PC-3 (cell line): ENCODE measurements at regions not wholly inside any gene's neighbourhood (a gene's known extent, or its start where the extent isn't known, plus 50 kb on each side); places are given as distances from the start of the nearest gene placed in this dataset.

Experiments used
- EZH2 ChIP-seq: fragments of 300-600 bp; sonication (generic); IDR thresholded peaks from one replicate; pipeline ENCODE4 v1.6.1; 2017; ENCODE audit warnings: antibody characterized with exemption, mild to moderate bottlenecking, low read length; ENCODE audit not compliant: unreplicated experiment
- TF ChIP-seq, protein P1 (sequence below): fragments of 300-600 bp; sonication (generic); conservative IDR thresholded peaks from 2 replicates; pipeline ENCODE4 v1.5.1; 2017; ENCODE audit warnings: antibody characterized with exemption, low read depth, mild to moderate bottlenecking, low read length

DNA sequence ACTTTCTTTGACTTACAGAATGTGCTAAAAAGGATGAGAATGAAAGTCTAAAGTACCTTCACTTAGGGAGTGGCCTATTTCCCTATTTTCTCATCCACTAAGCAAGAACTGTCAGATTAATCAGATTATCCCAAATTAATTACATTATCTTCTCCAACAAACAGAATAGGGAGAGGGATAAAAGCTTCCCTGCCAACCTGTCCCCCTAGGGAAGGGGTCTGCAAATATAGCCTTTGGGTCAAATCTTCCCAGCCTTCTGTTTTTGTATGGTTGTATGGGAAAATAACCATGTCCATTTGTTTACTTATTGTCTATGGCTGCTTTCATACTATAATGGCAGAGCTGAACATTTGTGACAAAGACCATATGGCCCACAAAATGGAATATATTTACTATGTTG lies 57.1 kb upstream of the USP38 start:
- TF ChIP-seq, protein P1, sequence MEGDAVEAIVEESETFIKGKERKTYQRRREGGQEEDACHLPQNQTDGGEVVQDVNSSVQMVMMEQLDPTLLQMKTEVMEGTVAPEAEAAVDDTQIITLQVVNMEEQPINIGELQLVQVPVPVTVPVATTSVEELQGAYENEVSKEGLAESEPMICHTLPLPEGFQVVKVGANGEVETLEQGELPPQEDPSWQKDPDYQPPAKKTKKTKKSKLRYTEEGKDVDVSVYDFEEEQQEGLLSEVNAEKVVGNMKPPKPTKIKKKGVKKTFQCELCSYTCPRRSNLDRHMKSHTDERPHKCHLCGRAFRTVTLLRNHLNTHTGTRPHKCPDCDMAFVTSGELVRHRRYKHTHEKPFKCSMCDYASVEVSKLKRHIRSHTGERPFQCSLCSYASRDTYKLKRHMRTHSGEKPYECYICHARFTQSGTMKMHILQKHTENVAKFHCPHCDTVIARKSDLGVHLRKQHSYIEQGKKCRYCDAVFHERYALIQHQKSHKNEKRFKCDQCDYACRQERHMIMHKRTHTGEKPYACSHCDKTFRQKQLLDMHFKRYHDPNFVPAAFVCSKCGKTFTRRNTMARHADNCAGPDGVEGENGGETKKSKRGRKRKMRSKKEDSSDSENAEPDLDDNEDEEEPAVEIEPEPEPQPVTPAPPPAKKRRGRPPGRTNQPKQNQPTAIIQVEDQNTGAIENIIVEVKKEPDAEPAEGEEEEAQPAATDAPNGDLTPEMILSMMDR, result no peak
- no peak for TF ChIP-seq EZH2
